ENCODE measurements at regions not wholly inside any gene's neighbourhood (a gene's known extent, or its start where the extent isn't known, plus 50 kb on each side); places are given as distances from the start of the nearest gene placed in this dataset.

- WGBS, 2 experiments (ENCODE audit: insufficient coverage in 1 of 2, insufficient read length in 1 of 2) = 89 to 100% methylated on average over 4 to 6 of the region's 6 CpGs
- Mint-ChIP-seq H3K4me3 (no peak overlapping the region), H3K27ac (no peak overlapping the region), H3K9me3 (no peaks in the 10 kb centered on the region), H3K4me1 (no peaks in the 10 kb centered on the region), H3K27me3 (ENCODE audit: insufficient read depth) (peaks cover 3% of the 10 kb centered on the region), H3K36me3 (ENCODE audit: low read depth) (no peaks in the 10 kb centered on the region)
- H3K9ac ChIP-seq (ENCODE audit: extremely low read depth, low read length, poor library complexity, severe bottlenecking) = no peak overlapping the region
- no peak overlapping the region for H3K4me3 ChIP-seq (ENCODE audit: low read length)
- no peak overlapping the region for H3K27ac ChIP-seq (ENCODE audit: low read depth, low read length)
- no peaks in the 10 kb centered on the region for H3K4me1 ChIP-seq (ENCODE audit: control insufficient read depth, insufficient read depth, low read length)
- H3K27me3 ChIP-seq (ENCODE audit: control insufficient read depth, insufficient read depth, low read length, poor library complexity, severe bottlenecking) = no peaks in the 10 kb centered on the region
- H3K9me3 ChIP-seq (ENCODE audit: control insufficient read depth, low read length) = no peaks in the 10 kb centered on the region
- no peak for DNase-seq
- TF ChIP-seq CTCF (conservative IDR thresholded peaks at IDR 0.05) = no peak
- no peaks in the 10 kb centered on the region for H3K36me3 ChIP-seq (ENCODE audit: control insufficient read depth, insufficient read depth, low read length)
These were observed 492.2 kb upstream of the DAB1 start for GRCh38 chr1:57916041-57916440.

GRCh38 chr1:57911427-57911826 lies 487.6 kb upstream of the DAB1 start:
- Mint-ChIP-seq H3K4me3 (no peak overlapping the region), H3K4me1 (no peaks in the 10 kb centered on the region), H3K9me3 (no peaks in the 10 kb centered on the region)

GRCh38 chr1:57910782-57911181 lies 486.9 kb upstream of the DAB1 start:
- H3K27me3 ChIP-seq (ENCODE audit: control insufficient read depth, insufficient read depth, low read length, poor library complexity, severe bottlenecking) = no peaks in the 10 kb centered on the region
- Mint-ChIP-seq H3K9me3 (no peaks in the 10 kb centered on the region), H3K36me3 (ENCODE audit: low read depth) (no peaks in the 10 kb centered on the region), H3K27ac (no peak overlapping the region), H3K27me3 (ENCODE audit: insufficient read depth) (peaks cover 3% of the 10 kb centered on the region), H3K4me3 (no peak overlapping the region), H3K4me1 (no peaks in the 10 kb centered on the region)
- H3K9ac ChIP-seq (ENCODE audit: extremely low read depth, low read length, poor library complexity, severe bottlenecking) = no peak overlapping the region
- WGBS, 2 experiments (ENCODE audit: insufficient coverage in 1 of 2, insufficient read length in 1 of 2) = 84 to 100% methylated on average over 1 to 2 of the region's 2 CpGs
- no peaks in the 10 kb centered on the region for H3K36me3 ChIP-seq (ENCODE audit: control insufficient read depth, insufficient read depth, low read length)
- H3K4me1 ChIP-seq (ENCODE audit: control insufficient read depth, insufficient read depth, low read length) = no peaks in the 10 kb centered on the region
- no peak for TF ChIP-seq CTCF (conservative IDR thresholded peaks at IDR 0.05)
- DNase-seq = no peak
- no peaks in the 10 kb centered on the region for H3K9me3 ChIP-seq (ENCODE audit: control insufficient read depth, low read length)
- no peak overlapping the region for H3K4me3 ChIP-seq (ENCODE audit: low read length)
- no peak overlapping the region for H3K27ac ChIP-seq (ENCODE audit: low read depth, low read length)

More at GRCh38 chr1:57911427-57911826, 487.6 kb upstream of the DAB1 start:
- Histone ChIP-seq H3K4me1 (ENCODE audit: control insufficient read depth, insufficient read depth, low read length) (no peaks in the 10 kb centered on the region), H3K27ac (ENCODE audit: low read depth, low read length) (no peak overlapping the region), H3K4me3 (ENCODE audit: low read length) (no peak overlapping the region), H3K36me3 (ENCODE audit: control insufficient read depth, insufficient read depth, low read length) (no peaks in the 10 kb centered on the region), H3K27me3 (ENCODE audit: control insufficient read depth, insufficient read depth, low read length, poor library complexity, severe bottlenecking) (no peaks in the 10 kb centered on the region), H3K9ac (ENCODE audit: extremely low read depth, low read length, poor library complexity, severe bottlenecking) (no peak overlapping the region), H3K9me3 (ENCODE audit: control insufficient read depth, low read length) (no peaks in the 10 kb centered on the region)
- TF ChIP-seq CTCF (conservative IDR thresholded peaks at IDR 0.05) = no peak
- no peaks in the 10 kb centered on the region for H3K36me3 Mint-ChIP-seq (ENCODE audit: low read depth)
- 88 to 90% methylated on average over 3 to 4 of the region's 4 CpGs for WGBS, 2 experiments (ENCODE audit: insufficient coverage in 1 of 2, insufficient read length in 1 of 2)
- DNase-seq = no peak
- no peak overlapping the region for H3K27ac Mint-ChIP-seq
- H3K27me3 Mint-ChIP-seq (ENCODE audit: insufficient read depth) = peaks cover 3% of the 10 kb centered on the region
